Natural killer cell (primary cell): ENCODE measurements at regions not wholly inside any gene's neighbourhood (a gene's known extent, or its start where the extent isn't known, plus 50 kb on each side); places are given as distances from the start of the nearest gene placed in this dataset.

ENCODE experiments used
- ATAC-seq, 3 donors: fragments of 150-1000 bp in 2 of 3; fragments of 200-7000 bp in 1 of 3; cut with Tn5 transposase; 1 replicate in 1 of 3; 2 replicates in 2 of 3; pipeline ENCODE4 v1.10.0; 2021; ENCODE audit warnings: mild to moderate bottlenecking in 2 of 3, moderate library complexity in 2 of 3
- DNase-seq, 2 donors: peaks; one replicate each; pipeline versions ENCODE4 v3.0.0 to v3.0.0-alpha.2; 2013 to 2021; ENCODE audit warnings: mixed read lengths in 1 of 2
- H3K27ac ChIP-seq: one replicate; pipeline ENCODE4 v1.5.1; 2013; ENCODE audit warnings: mild to moderate bottlenecking, low read length
- H3K27me3 ChIP-seq: one replicate; pipeline ENCODE4 v1.6.1; 2013; ENCODE audit warnings: low read length; ENCODE audit not compliant: control insufficient read depth, insufficient read depth
- H3K36me3 ChIP-seq: one replicate; pipeline ENCODE4 v1.6.1; 2013; ENCODE audit warnings: low read length; ENCODE audit not compliant: control insufficient read depth, insufficient read depth
- H3K4me1 ChIP-seq: one replicate; pipeline ENCODE4 v1.6.1; 2013; ENCODE audit warnings: low read length; ENCODE audit not compliant: control insufficient read depth, insufficient read depth
- H3K4me3 ChIP-seq: one replicate; pipeline ENCODE4 v1.5.1; 2013; ENCODE audit warnings: low read length
- H3K9me3 ChIP-seq: one replicate; pipeline ENCODE4 v1.6.1; 2013; ENCODE audit warnings: low read length; ENCODE audit not compliant: control insufficient read depth, insufficient read depth
- H3K27ac Mint-ChIP-seq, 2 donors: one replicate each; pipeline ENCODE4 v1.8.0; 2022; ENCODE audit warnings: mild to moderate bottlenecking in 2 of 2, mixed read lengths in 2 of 2, moderate library complexity in 1 of 2
- H3K27me3 Mint-ChIP-seq, 2 donors: one replicate each; pipeline ENCODE4 v1.8.0; 2022; ENCODE audit warnings: low read depth in 2 of 2, mixed read lengths in 2 of 2
- H3K36me3 Mint-ChIP-seq: one replicate; pipeline ENCODE4 v1.8.0; 2022; ENCODE audit warnings: mixed read lengths
- H3K4me1 Mint-ChIP-seq, 2 donors: one replicate each; pipeline ENCODE4 v1.8.0; 2022; ENCODE audit warnings: mixed read lengths in 2 of 2
- H3K4me3 Mint-ChIP-seq: one replicate; pipeline ENCODE4 v1.8.0; 2022; ENCODE audit warnings: mild to moderate bottlenecking, moderate library complexity, mixed read lengths
- H3K9me3 Mint-ChIP-seq, 2 donors: one replicate each; pipeline ENCODE4 v1.8.0; 2022; ENCODE audit warnings: mixed read lengths in 2 of 2
- WGBS: methylation state at CpG from one replicate; pipeline ENCODE4 v1.1.7; 2013; ENCODE audit warnings: missing lambda C conversion rate; ENCODE audit not compliant: insufficient coverage; 5-methylcytosine and 5-hydroxymethylcytosine counted together
- intact Hi-C: fragments of 100-400 bp; cut with micrococcal nuclease; formaldehyde crosslinking; loops from one replicate; pipeline ENCODE4 v1.14.2; 2022
- TF ChIP-seq, protein P1 (sequence below): fragments of 200-600 bp; IDR thresholded peaks from one replicate; pipeline ENCODE4 v1.8.0; 2022; ENCODE audit warnings: antibody characterized with exemption

DNA sequence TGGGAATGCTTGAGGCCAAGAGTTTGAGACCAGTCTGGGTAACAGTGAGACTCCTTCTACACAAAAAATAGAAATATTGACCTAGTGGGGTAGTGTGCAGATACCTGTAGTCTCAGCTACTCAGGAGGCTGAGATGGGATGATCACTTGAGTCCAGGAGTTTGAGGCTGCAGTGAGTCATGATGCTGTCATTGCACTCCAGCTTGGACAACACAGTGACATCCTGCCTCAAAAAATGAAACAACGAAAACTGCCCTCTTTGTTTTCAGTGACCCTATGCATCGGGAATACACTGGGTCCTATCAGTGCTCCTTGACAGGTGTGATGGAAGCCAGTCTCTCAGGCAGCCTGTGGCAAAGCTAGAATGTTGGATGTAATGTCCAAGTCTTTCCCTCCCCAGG, 311.5 kb upstream of the OR4E1 start:
- intact Hi-C loops = no loop called here
- WGBS = 88% methylated on average over 2 of the region's 2 CpGs

DNA sequence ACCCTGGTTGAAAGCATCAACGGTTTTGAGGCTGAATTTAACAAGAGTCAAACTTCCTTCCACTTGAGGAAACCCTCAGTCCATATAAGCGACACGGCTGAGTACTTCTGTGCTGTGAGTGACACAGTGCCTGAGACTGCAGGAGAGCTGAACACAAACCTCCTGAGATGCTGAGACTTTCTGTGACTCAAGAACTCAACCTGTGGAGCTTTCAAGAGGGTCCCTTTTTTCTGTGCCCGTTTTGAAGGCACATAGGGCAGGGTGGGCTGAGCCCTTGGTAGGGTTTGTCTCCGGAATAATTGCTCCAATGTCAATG, 305.3 kb upstream of the OR4E1 start:
- intact Hi-C loops = loop anchor here (1.0 kb wide), 1 partner anchor 66 kb away; no protein-coding TSS in a partner anchor
- H3K27ac ChIP-seq = no peak overlapping the region
- H3K27me3 ChIP-seq = peaks cover 4% of the 10 kb centered on the region
- WGBS = 63% methylated on average over 5 of the region's 5 CpGs
- Mint-ChIP-seq H3K4me1 (peaks cover 9 to 12% of the 10 kb centered on the region in 2 donors), H3K27me3 (peaks cover 17 to 19% of the 10 kb centered on the region in 2 donors), H3K4me3 (no peak overlapping the region), H3K36me3 (no peaks in the 10 kb centered on the region), H3K27ac (no peak overlapping the region), H3K9me3 (no peaks in the 10 kb centered on the region)
- no peaks in the 10 kb centered on the region for H3K36me3 ChIP-seq
- no peak for DNase-seq
- ATAC-seq = no peak
- H3K4me1 ChIP-seq = no peaks in the 10 kb centered on the region
- H3K4me3 ChIP-seq = no peak overlapping the region
- TF ChIP-seq, protein P1, sequence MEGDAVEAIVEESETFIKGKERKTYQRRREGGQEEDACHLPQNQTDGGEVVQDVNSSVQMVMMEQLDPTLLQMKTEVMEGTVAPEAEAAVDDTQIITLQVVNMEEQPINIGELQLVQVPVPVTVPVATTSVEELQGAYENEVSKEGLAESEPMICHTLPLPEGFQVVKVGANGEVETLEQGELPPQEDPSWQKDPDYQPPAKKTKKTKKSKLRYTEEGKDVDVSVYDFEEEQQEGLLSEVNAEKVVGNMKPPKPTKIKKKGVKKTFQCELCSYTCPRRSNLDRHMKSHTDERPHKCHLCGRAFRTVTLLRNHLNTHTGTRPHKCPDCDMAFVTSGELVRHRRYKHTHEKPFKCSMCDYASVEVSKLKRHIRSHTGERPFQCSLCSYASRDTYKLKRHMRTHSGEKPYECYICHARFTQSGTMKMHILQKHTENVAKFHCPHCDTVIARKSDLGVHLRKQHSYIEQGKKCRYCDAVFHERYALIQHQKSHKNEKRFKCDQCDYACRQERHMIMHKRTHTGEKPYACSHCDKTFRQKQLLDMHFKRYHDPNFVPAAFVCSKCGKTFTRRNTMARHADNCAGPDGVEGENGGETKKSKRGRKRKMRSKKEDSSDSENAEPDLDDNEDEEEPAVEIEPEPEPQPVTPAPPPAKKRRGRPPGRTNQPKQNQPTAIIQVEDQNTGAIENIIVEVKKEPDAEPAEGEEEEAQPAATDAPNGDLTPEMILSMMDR = no peak
- no peaks in the 10 kb centered on the region for H3K9me3 ChIP-seq

More for the DNA sequence above, 311.5 kb upstream of the OR4E1 start:
- H3K4me1 Mint-ChIP-seq = no peaks in the 10 kb centered on the region
- no peaks in the 10 kb centered on the region for H3K9me3 Mint-ChIP-seq
- no peaks in the 10 kb centered on the region for H3K9me3 ChIP-seq
- H3K27me3 ChIP-seq = no peaks in the 10 kb centered on the region
- no peaks in the 10 kb centered on the region for H3K36me3 ChIP-seq
- DNase-seq (no peak), ATAC-seq (no peak)
- H3K36me3 Mint-ChIP-seq = no peaks in the 10 kb centered on the region
- no peak overlapping the region for H3K27ac Mint-ChIP-seq
- TF ChIP-seq, protein P1 = no peak
- H3K27me3 Mint-ChIP-seq = peaks cover 0 to 12% of the 10 kb centered on the region in 2 donors
- no peak overlapping the region for H3K4me3 Mint-ChIP-seq
- no peaks in the 10 kb centered on the region for H3K4me1 ChIP-seq
- no peak overlapping the region for H3K27ac ChIP-seq
- no peak overlapping the region for H3K4me3 ChIP-seq

DNA sequence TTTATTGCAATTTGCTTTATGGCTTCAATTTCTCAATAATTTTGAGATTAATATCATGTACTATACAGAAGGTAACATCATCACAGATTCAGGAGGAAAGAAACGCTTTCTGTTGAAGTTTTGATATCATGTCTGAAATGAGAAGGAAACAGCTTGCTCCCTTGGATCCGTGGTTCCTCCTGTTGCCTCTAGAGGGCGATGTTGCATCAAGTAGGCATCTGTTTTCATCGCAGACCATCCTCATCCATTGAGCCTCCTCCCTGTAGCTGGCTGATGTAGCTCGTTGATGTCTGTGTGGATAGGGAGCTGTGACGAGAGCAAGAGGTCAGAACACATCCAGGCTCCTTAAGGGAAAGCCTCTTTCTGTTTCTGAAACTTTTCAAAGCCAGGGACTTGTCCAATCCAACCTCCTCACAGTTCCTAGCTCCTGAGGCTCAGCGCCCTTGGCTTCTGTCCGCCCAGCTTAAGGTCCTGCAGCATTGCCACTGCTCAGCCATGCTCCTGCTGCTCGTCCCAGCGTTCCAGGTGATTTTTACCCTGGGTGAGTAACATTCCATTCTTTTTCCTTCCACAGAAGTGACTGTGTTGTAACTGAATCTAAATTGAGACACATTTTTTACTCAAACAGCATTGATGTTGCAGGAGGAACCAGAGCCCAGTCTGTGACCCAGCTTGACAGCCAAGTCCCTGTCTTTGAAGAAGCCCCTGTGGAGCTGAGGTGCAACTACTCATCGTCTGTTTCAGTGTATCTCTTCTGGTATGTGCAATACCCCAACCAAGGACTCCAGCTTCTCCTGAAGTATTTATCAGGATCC, 304.8 kb upstream of the OR4E1 start:
- intact Hi-C loops = loop anchor here (1.0 kb wide), 1 partner anchor 65 kb away; no protein-coding TSS in a partner anchor
- TF ChIP-seq, protein P1 = peak; percentile 95
- Mint-ChIP-seq H3K9me3 (no peaks in the 10 kb centered on the region), H3K27me3 (peaks cover 17 to 19% of the 10 kb centered on the region in 2 donors), H3K36me3 (no peaks in the 10 kb centered on the region), H3K4me3 (no peak overlapping the region), H3K27ac (no peak overlapping the region), H3K4me1 (peaks cover 9 to 12% of the 10 kb centered on the region in 2 donors)
- Histone ChIP-seq H3K4me3 (no peak overlapping the region), H3K36me3 (no peaks in the 10 kb centered on the region), H3K9me3 (no peaks in the 10 kb centered on the region), H3K27me3 (peaks cover 4% of the 10 kb centered on the region), H3K27ac (no peak overlapping the region), H3K4me1 (no peaks in the 10 kb centered on the region)
- ATAC-seq (peak; percentile 65 to 87 (median 81)), DNase-seq (peak; percentile 57 to 83)
- WGBS = 45% methylated on average over 10 of the region's 11 CpGs
